GM12878 (cell line): ENCODE measurements at regions not wholly inside any gene's neighbourhood (a gene's known extent, or its start where the extent isn't known, plus 50 kb on each side); places are given as distances from the start of the nearest gene placed in this dataset.

Experiments used
- ATAC-seq: fragments of 200-7000 bp; cut with Tn5 transposase; 3 replicates; pipeline ENCODE4 v1.9.1; 2020; ENCODE audit warnings: mild to moderate bottlenecking, moderate library complexity
- BruUV-seq: library from RNA; stranded (reverse); fragments of 400-500 nt; replicated peaks from 2 replicates; lab custom pipeline; 2021; lab: Mats Ljungman, UMichigan
- CTCF ChIA-PET: fragments of 300-600 bp; sonication (Branson Sonifier 250); formaldehyde crosslinking; extraction: SDS; loops from one replicate; lab custom pipeline; 2021; ENCODE audit warnings: inconsistent platforms; lab: Yijun Ruan, JAX
- POLR2A ChIA-PET: fragments of 350-600 bp; formaldehyde crosslinking; extraction: SDS; loops from one replicate; lab custom pipeline; 2021; ENCODE audit warnings: inconsistent platforms; lab: Charles Lee
- RAD21 ChIA-PET: fragments of 300-600 bp; sonication (Branson Sonifier 250); formaldehyde crosslinking; loops from one replicate; lab custom pipeline; 2023; ENCODE audit warnings: antibody characterized with exemption; ENCODE audit not compliant: unreplicated experiment; lab: Charles Lee
- SMC1A ChIA-PET: fragments of 300-600 bp; sonication (Branson Sonifier 250); formaldehyde crosslinking; loops from one replicate; lab custom pipeline; 2023; ENCODE audit not compliant: unreplicated experiment, uncharacterized antibody; lab: Charles Lee
- DNase-seq: peaks from one replicate; pipeline ENCODE4 v3.0.0-alpha.2; 2011; ENCODE audit warnings: low read depth, low spot score
- FAIRE-seq: peaks from 3 replicates; lab custom pipeline; 2011; peaks lifted over from hg19 to GRCh38; lab: Jason Lieb, UNC
- H2AFZ ChIP-seq: 2 replicates; pipeline ENCODE4 v1.6.0; 2011; ENCODE audit warnings: low read depth, low read length, control low read depth; ENCODE audit not compliant: control insufficient read depth
- H3K27ac ChIP-seq: 2 replicates; pipeline ENCODE4 v1.5.1; 2011; ENCODE audit warnings: control low read depth; ENCODE audit not compliant: control insufficient read depth, insufficient read depth
- H3K27me3 ChIP-seq, 2 experiments: replicated peaks in 1 of 2; 2 replicates each; pipeline versions ENCODE4 v1.6.0 to v1.6.1; 2011; ENCODE audit warnings: low read length in 1 of 2; ENCODE audit not compliant: control insufficient read depth in 2 of 2, insufficient read depth in 2 of 2
- H3K36me3 ChIP-seq, 2 experiments: 2 replicates each; pipeline ENCODE4 v1.5.1; 2011; ENCODE audit warnings: low read length in 1 of 2; ENCODE audit not compliant: control insufficient read depth in 2 of 2, insufficient read depth in 2 of 2
- H3K4me1 ChIP-seq: 2 replicates; pipeline ENCODE4 v1.6.1; 2011; ENCODE audit warnings: mild to moderate bottlenecking, low read length, moderate library complexity, mixed read lengths; ENCODE audit not compliant: control insufficient read depth, insufficient read depth
- H3K4me2 ChIP-seq: 2 replicates; pipeline ENCODE4 v1.6.0; 2011; ENCODE audit warnings: control low read depth; ENCODE audit not compliant: control insufficient read depth, insufficient read depth
- H3K4me3 ChIP-seq: fragments of 200-600 bp; sonication (generic); 2 replicates; pipeline ENCODE4 v1.5.1; 2016
- H3K79me2 ChIP-seq: 2 replicates; pipeline ENCODE4 v1.6.0; 2011; ENCODE audit warnings: low read length; ENCODE audit not compliant: control insufficient read depth, insufficient read depth
- H3K9ac ChIP-seq: 2 replicates; pipeline ENCODE4 v1.8.0; 2011; ENCODE audit warnings: low read length, control low read depth, mixed read lengths; ENCODE audit not compliant: control insufficient read depth, insufficient read depth
- H3K9me3 ChIP-seq: replicated peaks from 3 replicates; pipeline ENCODE4 v1.5.1; 2011; ENCODE audit warnings: mild to moderate bottlenecking, low read length; ENCODE audit not compliant: control insufficient read depth, insufficient read depth
- H4K20me1 ChIP-seq: 2 replicates; pipeline ENCODE4 v1.6.0; 2011; ENCODE audit not compliant: control insufficient read depth, insufficient read depth
- FOS ChIP-seq: IDR thresholded peaks from 3 replicates; pipeline ENCODE4 v1.6.1; 2011; ENCODE audit warnings: borderline replicate concordance; ENCODE audit not compliant: insufficient read length; ENCODE audit errors: extremely low read depth
- HCFC1 ChIP-seq: fragments of 150-350 bp; IDR thresholded peaks from 2 replicates; pipeline ENCODE4 v1.6.1; 2014; ENCODE audit warnings: low read length
- JUNB ChIP-seq: IDR thresholded peaks from 2 replicates; pipeline ENCODE4 v1.6.1; 2016; ENCODE audit warnings: antibody characterized with exemption, mild to moderate bottlenecking
- NBN ChIP-seq: fragments of 450-650 bp; IDR thresholded peaks from 2 replicates; pipeline ENCODE4 v1.6.1; 2016
- PAX8 ChIP-seq: fragments of 450-650 bp; IDR thresholded peaks from 2 replicates; pipeline ENCODE4 v1.6.1; 2017; ENCODE audit warnings: mild to moderate bottlenecking, moderate library complexity
- ZNF24 ChIP-seq: fragments of 450-650 bp; IDR thresholded peaks from 2 replicates; pipeline ENCODE4 v1.6.1; 2017; ENCODE audit warnings: antibody characterized with exemption, mild to moderate bottlenecking
- WGBS: methylation state at CpG from one replicate; pipeline ENCODE4 v1.1.6; 2016; ENCODE audit warnings: low lambda C conversion rate; ENCODE audit not compliant: insufficient replicate concordance, insufficient coverage; ENCODE audit errors: missing lambda C conversion rate; 5-methylcytosine and 5-hydroxymethylcytosine counted together
- in situ Hi-C: fragments of 300-500 bp; cut with MboI; formaldehyde crosslinking; loops from 9 replicates; pipeline ENCODE4 v1.14.3; 2018; ENCODE audit warnings: mixed read lengths
- intact Hi-C: fragments of 100-400 bp; cut with micrococcal nuclease; formaldehyde crosslinking; loops from one replicate; pipeline ENCODE4 v1.14.2; 2022; ENCODE audit not compliant: unreplicated experiment
- TF ChIP-seq, protein P1 (sequence below): fragments of 450-650 bp; formaldehyde crosslinking; IDR thresholded peaks from 2 replicates; pipeline ENCODE4 v1.4.0; 2022; ENCODE audit warnings: mild to moderate bottlenecking, moderate library complexity

DNA sequence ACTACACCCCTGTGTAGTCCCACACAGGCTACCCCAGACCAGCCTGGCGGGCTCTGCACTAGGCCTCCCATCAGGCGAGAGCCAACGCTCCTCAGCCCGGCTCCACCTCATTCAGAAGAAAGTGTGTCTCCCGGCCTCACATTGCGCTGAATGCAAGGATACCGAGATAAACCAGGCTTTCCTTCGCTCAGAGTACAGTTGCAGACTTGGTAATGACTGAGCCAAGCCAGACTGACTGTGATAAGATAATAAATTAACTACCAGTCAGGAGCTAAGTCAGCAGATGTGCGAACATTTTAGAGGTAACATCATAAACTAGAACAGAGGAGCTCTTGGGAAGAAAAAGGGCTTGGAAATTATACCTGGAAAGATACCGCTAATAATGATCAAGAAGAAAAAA lies 397.6 kb downstream of the TRIML1 start:
- TF ChIP-seq JUNB, result no peak
- no peak for TF ChIP-seq NBN
- TF ChIP-seq HCFC1, result no peak
- TF ChIP-seq FOS, result no peak

DNA sequence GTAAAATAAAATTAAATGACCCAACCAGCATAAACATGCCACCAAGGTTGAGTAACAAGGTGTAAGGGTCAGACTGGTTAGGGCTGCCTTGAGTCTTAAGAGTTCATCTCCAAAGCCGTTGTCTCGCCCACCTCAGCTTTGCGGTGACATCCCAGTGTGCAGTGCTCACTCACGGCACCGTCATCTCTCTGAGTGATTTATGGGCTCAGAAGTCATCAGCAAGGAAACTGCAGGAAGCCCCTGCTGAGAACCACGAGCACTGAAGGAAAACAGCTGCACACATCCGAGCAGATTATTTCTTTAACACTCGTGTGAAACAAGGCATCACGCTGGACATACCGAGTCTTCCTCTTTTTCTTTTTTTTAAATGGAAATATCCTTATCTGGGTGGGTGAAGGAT lies 411.1 kb downstream of the TRIML1 start:
- intact Hi-C loops (no loop called here), in situ Hi-C loops (no loop called here)
- H3K4me3 ChIP-seq, result no peak overlapping the region
- ATAC-seq, result no peak
- H2AFZ ChIP-seq, result no peak overlapping the region
- H3K79me2 ChIP-seq, result no peaks in the 10 kb centered on the region
- no peaks in the 10 kb centered on the region for H3K27me3 ChIP-seq
- H3K4me2 ChIP-seq, result no peak overlapping the region
- no peaks in the 10 kb centered on the region for H3K36me3 ChIP-seq
- no peak for FAIRE-seq
- H3K9me3 ChIP-seq, result no peaks in the 10 kb centered on the region; the same call in 2 of the 3 replicates
- no TSS peak for BruUV-seq
- no peak overlapping the region for H3K27ac ChIP-seq
- DNase-seq, result no peak
- H3K9ac ChIP-seq, result no peak overlapping the region
- ChIA-PET RAD21 (no interaction called here), SMC1A (no interaction called here), POLR2A (no interaction called here), CTCF (no interaction called here)
- H4K20me1 ChIP-seq, result no peaks in the 10 kb centered on the region
- no peaks in the 10 kb centered on the region for H3K4me1 ChIP-seq
- TF ChIP-seq ZNF24 (no peak), PAX8 (no peak)
- TF ChIP-seq, protein P1, sequence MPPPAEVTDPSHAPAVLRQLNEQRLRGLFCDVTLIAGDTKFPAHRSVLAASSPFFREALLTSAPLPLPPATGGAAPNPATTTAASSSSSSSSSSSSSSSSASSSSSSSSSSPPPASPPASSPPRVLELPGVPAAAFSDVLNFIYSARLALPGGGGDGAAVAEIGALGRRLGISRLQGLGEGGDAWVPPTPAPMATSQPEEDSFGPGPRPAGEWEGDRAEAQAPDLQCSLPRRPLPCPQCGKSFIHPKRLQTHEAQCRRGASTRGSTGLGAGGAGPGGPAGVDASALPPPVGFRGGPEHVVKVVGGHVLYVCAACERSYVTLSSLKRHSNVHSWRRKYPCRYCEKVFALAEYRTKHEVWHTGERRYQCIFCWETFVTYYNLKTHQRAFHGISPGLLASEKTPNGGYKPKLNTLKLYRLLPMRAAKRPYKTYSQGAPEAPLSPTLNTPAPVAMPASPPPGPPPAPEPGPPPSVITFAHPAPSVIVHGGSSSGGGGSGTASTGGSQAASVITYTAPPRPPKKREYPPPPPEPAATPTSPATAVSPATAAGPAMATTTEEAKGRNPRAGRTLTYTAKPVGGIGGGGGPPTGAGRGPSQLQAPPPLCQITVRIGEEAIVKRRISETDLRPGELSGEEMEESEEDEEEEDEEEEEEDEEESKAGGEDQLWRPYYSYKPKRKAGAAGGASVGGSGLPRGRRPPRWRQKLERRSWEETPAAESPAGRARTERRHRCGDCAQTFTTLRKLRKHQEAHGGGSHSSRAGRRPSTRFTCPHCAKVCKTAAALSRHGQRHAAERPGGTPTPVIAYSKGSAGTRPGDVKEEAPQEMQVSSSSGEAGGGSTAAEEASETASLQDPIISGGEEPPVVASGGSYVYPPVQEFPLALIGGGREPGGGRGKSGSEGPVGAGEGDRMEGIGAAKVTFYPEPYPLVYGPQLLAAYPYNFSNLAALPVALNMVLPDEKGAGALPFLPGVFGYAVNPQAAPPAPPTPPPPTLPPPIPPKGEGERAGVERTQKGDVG (CRISPR knock-in tag), result no peak
- WGBS, result 37% methylated on average over 10 of the region's 10 CpGs

More for the DNA sequence above, 397.6 kb downstream of the TRIML1 start:
- Histone ChIP-seq H3K9me3 (no peaks in the 10 kb centered on the region), H2AFZ (no peak overlapping the region), H3K36me3 (no peaks in the 10 kb centered on the region), H3K4me2 (no peak overlapping the region), H3K4me3 (no peak overlapping the region), H3K27me3 (no peaks in the 10 kb centered on the region), H3K27ac (no peak overlapping the region), H4K20me1 (no peaks in the 10 kb centered on the region), H3K79me2 (no peaks in the 10 kb centered on the region), H3K4me1 (no peaks in the 10 kb centered on the region), H3K9ac (no peak overlapping the region)
- DNase-seq, result no peak
- WGBS, result 43% methylated on average over 10 of the region's 10 CpGs
- intact Hi-C loops, result no loop called here
- in situ Hi-C loops, result no loop called here
- RAD21 ChIA-PET, result no interaction called here
- no TSS peak for BruUV-seq
- SMC1A ChIA-PET, result no interaction called here
- CTCF ChIA-PET, result no interaction called here
- ATAC-seq, result no peak
- POLR2A ChIA-PET, result no interaction called here
- no peak for FAIRE-seq
